Endothelial cell (in vitro differentiated cells): ENCODE measurements at regions not wholly inside any gene's neighbourhood (a gene's known extent, or its start where the extent isn't known, plus 50 kb on each side); places are given as distances from the start of the nearest gene placed in this dataset.

Experiments used
- DNase-seq: peaks from one replicate; pipeline ENCODE4 v3.0.0; 2021; ENCODE audit warnings: low spot score
- H3K27ac Mint-ChIP-seq: one replicate; pipeline ENCODE4 v1.8.0; 2021; ENCODE audit warnings: mixed read lengths, inconsistent platforms; ENCODE audit not compliant: unreplicated experiment
- H3K27me3 Mint-ChIP-seq: one replicate; pipeline ENCODE4 v1.8.0; 2021; ENCODE audit warnings: mild to moderate bottlenecking, moderate library complexity, mixed read lengths, inconsistent platforms; ENCODE audit not compliant: unreplicated experiment
- H3K36me3 Mint-ChIP-seq: one replicate; pipeline ENCODE4 v1.8.0; 2021; ENCODE audit warnings: mild to moderate bottlenecking, low read depth, mixed read lengths, inconsistent platforms; ENCODE audit not compliant: unreplicated experiment
- H3K4me1 Mint-ChIP-seq: one replicate; pipeline ENCODE4 v1.8.0; 2021; ENCODE audit warnings: mild to moderate bottlenecking, mixed read lengths, inconsistent platforms; ENCODE audit not compliant: unreplicated experiment
- H3K4me3 Mint-ChIP-seq: one replicate; pipeline ENCODE4 v1.8.0; 2021; ENCODE audit warnings: mild to moderate bottlenecking, mixed read lengths, inconsistent platforms; ENCODE audit not compliant: unreplicated experiment
- H3K9me3 Mint-ChIP-seq: one replicate; pipeline ENCODE4 v1.8.0; 2021; ENCODE audit warnings: mixed read lengths, inconsistent platforms; ENCODE audit not compliant: unreplicated experiment
- CTCF ChIP-seq: fragments of 200-600 bp; sonication (generic); IDR thresholded peaks from one replicate; pipeline ENCODE4 v1.5.0; 2021; ENCODE audit warnings: antibody characterized with exemption; ENCODE audit not compliant: unreplicated experiment

GRCh38 chr11:8329336-8329735 lies 65.7 kb upstream of the LMO1 start:
- Mint-ChIP-seq H3K9me3 (no peaks in the 10 kb centered on the region), H3K4me3 (no peak overlapping the region), H3K27ac (no peak overlapping the region), H3K4me1 (no peaks in the 10 kb centered on the region), H3K27me3 (peaks cover 4% of the 10 kb centered on the region), H3K36me3 (no peaks in the 10 kb centered on the region)
- DNase-seq, result no peak
- no peak for TF ChIP-seq CTCF

GRCh38 chr11:8328848-8329330 lies 65.2 kb upstream of the LMO1 start:
- Mint-ChIP-seq H3K4me3 (no peak overlapping the region), H3K4me1 (no peaks in the 10 kb centered on the region), H3K36me3 (no peaks in the 10 kb centered on the region), H3K27me3 (peaks cover 4% of the 10 kb centered on the region), H3K27ac (no peak overlapping the region), H3K9me3 (no peaks in the 10 kb centered on the region)
- TF ChIP-seq CTCF, result peak; percentile 77
- peak; percentile 92 for DNase-seq

GRCh38 chr11:8328231-8328794 lies 64.6 kb upstream of the LMO1 start:
- H3K27ac Mint-ChIP-seq, result no peak overlapping the region
- H3K4me3 Mint-ChIP-seq, result no peak overlapping the region
- no peak for TF ChIP-seq CTCF
- peaks cover 4% of the 10 kb centered on the region for H3K27me3 Mint-ChIP-seq
- no peaks in the 10 kb centered on the region for H3K9me3 Mint-ChIP-seq
- H3K4me1 Mint-ChIP-seq, result no peaks in the 10 kb centered on the region
- DNase-seq, result no peak
- H3K36me3 Mint-ChIP-seq, result no peaks in the 10 kb centered on the region

- no peak overlapping the region for H3K27ac Mint-ChIP-seq
- H3K27me3 Mint-ChIP-seq, result peaks cover 4% of the 10 kb centered on the region
- H3K36me3 Mint-ChIP-seq, result no peaks in the 10 kb centered on the region
- DNase-seq, result no peak
- H3K4me3 Mint-ChIP-seq, result no peak overlapping the region
- H3K9me3 Mint-ChIP-seq, result no peaks in the 10 kb centered on the region
- no peaks in the 10 kb centered on the region for H3K4me1 Mint-ChIP-seq
- no peak for TF ChIP-seq CTCF
Observed at GRCh38 chr11:8327761-8328192, 64.1 kb upstream of the LMO1 start.

GRCh38 chr11:8326337-8326736 lies 62.7 kb upstream of the LMO1 start:
- Mint-ChIP-seq H3K36me3 (no peaks in the 10 kb centered on the region), H3K9me3 (no peaks in the 10 kb centered on the region), H3K4me3 (no peak overlapping the region), H3K27me3 (peaks cover 4% of the 10 kb centered on the region), H3K27ac (no peak overlapping the region), H3K4me1 (no peaks in the 10 kb centered on the region)
- TF ChIP-seq CTCF, result no peak
- DNase-seq, result no peak
